HCT116 (cell line): ENCODE measurements at regions not wholly inside any gene's neighbourhood (a gene's known extent, or its start where the extent isn't known, plus 50 kb on each side); places are given as distances from the start of the nearest gene placed in this dataset.

ENCODE experiments used
- ATAC-seq: fragments of 200-7000 bp; cut with Tn5 transposase; 2 replicates; pipeline ENCODE4 v1.9.1; 2020; ENCODE audit warnings: mild to moderate bottlenecking, moderate library complexity
- BruUV-seq: library from RNA; stranded (reverse); fragments of 400-500 nt; replicated peaks from 2 replicates; lab custom pipeline; 2021; lab: Mats Ljungman, UMichigan
- CTCF ChIA-PET: fragments of 300-600 bp; sonication (Branson Sonifier 250); formaldehyde crosslinking; loops from one replicate; lab custom pipeline; 2021; ENCODE audit warnings: antibody characterized with exemption; lab: Charles Lee
- POLR2A ChIA-PET: fragments of 300-600, 350-600 bp; sonication (Branson Sonifier 250); formaldehyde crosslinking; loops from one replicate; lab custom pipeline; 2021; ENCODE audit warnings: antibody characterized with exemption; lab: Charles Lee
- RAD21 ChIA-PET, 2 experiments: fragments of 300-600 bp; sonication (Branson Sonifier 250); formaldehyde crosslinking; loops; one replicate each; lab custom pipeline; 2023; ENCODE audit warnings: low total read pairs in 2 of 2; ENCODE audit not compliant: uncharacterized antibody in 2 of 2, unreplicated experiment in 2 of 2, low non-redundant PET in 1 of 2; lab: Charles Lee
- DNase-seq: peaks from one replicate; pipeline ENCODE4 v3.0.0-alpha.2; 2010; ENCODE audit warnings: low read depth, low spot score
- H2AFZ ChIP-seq: fragments of 200-600 bp; shearing (Covaris generic), sonication (generic); 2 replicates; pipeline ENCODE4 v1.6.1; 2017; ENCODE audit warnings: low read depth, mixed run types, mixed read lengths, antibody characterized with exemption, low read length; ENCODE audit not compliant: poor library complexity, severe bottlenecking
- H3K27ac ChIP-seq: 2 replicates; pipeline ENCODE4 v1.5.1; 2012; ENCODE audit warnings: low read depth, low read length
- H3K27me3 ChIP-seq: fragments of 200-600 bp; sonication (generic); 2 replicates; pipeline ENCODE4 v1.6.1; 2016; ENCODE audit warnings: mixed run types, low read length, mixed read lengths; ENCODE audit not compliant: insufficient read depth
- H3K36me3 ChIP-seq, 2 experiments: fragments of 200-500 bp in 1 of 2; fragments of 200-600 bp in 1 of 2; sonication (Bioruptor generic) in 1 of 2; sonication (generic) in 1 of 2; 2 replicates each; pipeline versions ENCODE4 v1.5.1 to v1.6.1; 2014 to 2016; ENCODE audit warnings: low read length in 2 of 2, inconsistent platforms in 1 of 2, mixed read lengths in 1 of 2, mixed run types in 1 of 2; ENCODE audit not compliant: insufficient read depth in 2 of 2, control insufficient read depth in 1 of 2
- H3K4me1 ChIP-seq, 2 experiments: fragments of 200-600 bp in 1 of 2; sonication (generic) in 1 of 2; 2 replicates each; pipeline versions ENCODE4 v1.5.1 to v1.6.1; 2012 to 2017; ENCODE audit warnings: low read length in 2 of 2, inconsistent platforms in 1 of 2, mild to moderate bottlenecking in 1 of 2, mixed read lengths in 1 of 2, mixed run types in 1 of 2, moderate library complexity in 1 of 2; ENCODE audit not compliant: insufficient read depth in 2 of 2, control insufficient read depth in 1 of 2
- H3K4me2 ChIP-seq: fragments of 200-600 bp; sonication (generic); 2 replicates; pipeline ENCODE4 v1.6.1; 2017; ENCODE audit warnings: mixed run types, low read length, mixed read lengths
- H3K4me3 ChIP-seq, 2 experiments: fragments of 200-600 bp in 1 of 2; sonication (generic) in 1 of 2; replicated peaks in 1 of 2; 2 replicates each; pipeline ENCODE4 v1.5.1; 2011 to 2016; ENCODE audit warnings: low read length in 2 of 2, control low read depth in 1 of 2, low read depth in 1 of 2, mild to moderate bottlenecking in 1 of 2, mixed read lengths in 1 of 2, mixed run types in 1 of 2
- H3K79me2 ChIP-seq: fragments of 200-600 bp; sonication (generic); 2 replicates; pipeline ENCODE4 v1.6.1; 2017; ENCODE audit warnings: mild to moderate bottlenecking, mixed run types, low read length, moderate library complexity, mixed read lengths; ENCODE audit not compliant: insufficient read depth
- H3K9ac ChIP-seq: fragments of 200-600 bp; sonication (generic); 2 replicates; pipeline ENCODE4 v1.6.1; 2016; ENCODE audit warnings: low read length, mixed read lengths
- H3K9me2 ChIP-seq: fragments of 200-600 bp; sonication (generic), shearing (Covaris generic); 2 replicates; pipeline ENCODE4 v1.6.1; 2017; ENCODE audit warnings: mixed run types, mild to moderate bottlenecking, moderate library complexity; ENCODE audit not compliant: insufficient read depth
- H3K9me3 ChIP-seq, 2 experiments: fragments of 200-500 bp in 1 of 2; fragments of 200-600 bp in 1 of 2; sonication (Bioruptor generic) in 1 of 2; sonication (generic) in 1 of 2; 2 replicates each; pipeline ENCODE4 v1.6.1; 2014 to 2017; ENCODE audit warnings: low read length in 2 of 2, mixed read lengths in 2 of 2, inconsistent platforms in 1 of 2, low read depth in 1 of 2, mild to moderate bottlenecking in 1 of 2, mixed run types in 1 of 2, moderate library complexity in 1 of 2; ENCODE audit not compliant: control insufficient read depth in 1 of 2, insufficient read depth in 1 of 2
- H4K20me1 ChIP-seq: fragments of 200-600 bp; sonication (generic), shearing (Covaris generic); 2 replicates; pipeline ENCODE4 v1.6.1; 2017; ENCODE audit warnings: mixed run types, mild to moderate bottlenecking, moderate library complexity; ENCODE audit not compliant: insufficient read depth
- CBX3 ChIP-seq: IDR thresholded peaks from 2 replicates; pipeline ENCODE4 v1.6.1; 2012; ENCODE audit warnings: low read depth
- CEBPB ChIP-seq: IDR thresholded peaks from 2 replicates; pipeline ENCODE4 v1.6.1; 2012; ENCODE audit warnings: low read depth
- CTCF ChIP-seq, 3 experiments: fragments of 200-600 bp in 1 of 3; sonication (generic) in 1 of 3; IDR thresholded peaks in 2 of 3; conservative IDR thresholded peaks in 1 of 3; 2 replicates each; pipeline ENCODE4 v1.5.1; 2012 to 2017; ENCODE audit warnings: low read depth in 2 of 3, low read length in 2 of 3, antibody characterized with exemption in 1 of 3, borderline replicate concordance in 1 of 3, control low read depth in 1 of 3, mild to moderate bottlenecking in 1 of 3, mixed read lengths in 1 of 3, mixed run types in 1 of 3, moderate library complexity in 1 of 3; ENCODE audit not compliant: insufficient read depth in 1 of 3
- ELF1 ChIP-seq: IDR thresholded peaks from 2 replicates; pipeline ENCODE4 v1.6.1; 2012; ENCODE audit warnings: low read depth, borderline replicate concordance
- EZH2phosphoT487 ChIP-seq: fragments of 200-600 bp; IDR thresholded peaks from 2 replicates; pipeline ENCODE4 v1.6.1; 2018; ENCODE audit warnings: antibody characterized with exemption, borderline replicate concordance
- FOSL1 ChIP-seq: IDR thresholded peaks from 2 replicates; pipeline ENCODE4 v1.6.1; 2012; ENCODE audit warnings: low read depth
- JUND ChIP-seq: IDR thresholded peaks from 2 replicates; pipeline ENCODE4 v1.6.1; 2012
- MAX ChIP-seq: IDR thresholded peaks from 2 replicates; pipeline ENCODE4 v1.6.1; 2012
- POLR2A ChIP-seq: IDR thresholded peaks from 2 replicates; pipeline ENCODE4 v1.7.0; 2011; ENCODE audit warnings: borderline replicate concordance; ENCODE audit not compliant: insufficient read depth, insufficient read length; ENCODE audit errors: extremely low read depth
- POLR2AphosphoS5 ChIP-seq: IDR thresholded peaks from 2 replicates; pipeline ENCODE4 v1.6.1; 2011; ENCODE audit warnings: mild to moderate bottlenecking, low read depth, low read length, moderate library complexity
- RAD21 ChIP-seq: IDR thresholded peaks from 2 replicates; pipeline ENCODE4 v1.6.1; 2012; ENCODE audit warnings: low read depth, mild to moderate bottlenecking
- REST ChIP-seq: IDR thresholded peaks from 2 replicates; pipeline ENCODE4 v1.6.1; 2012; ENCODE audit warnings: low read depth
- SIN3A ChIP-seq: IDR thresholded peaks from 2 replicates; pipeline ENCODE4 v1.6.1; 2012; ENCODE audit warnings: low read depth
- SP1 ChIP-seq: IDR thresholded peaks from 2 replicates; pipeline ENCODE4 v1.6.1; 2012; ENCODE audit warnings: low read depth
- SRF ChIP-seq: IDR thresholded peaks from 2 replicates; pipeline ENCODE4 v1.6.1; 2012; ENCODE audit warnings: low read depth
- TCF7L2 ChIP-seq: IDR thresholded peaks from 2 replicates; pipeline ENCODE4 v1.7.0; 2011; ENCODE audit warnings: borderline replicate concordance, inconsistent platforms; ENCODE audit not compliant: insufficient read depth, insufficient read length; ENCODE audit errors: extremely low read depth
- YY1 ChIP-seq: IDR thresholded peaks from 2 replicates; pipeline ENCODE4 v1.6.1; 2011; ENCODE audit warnings: low read length, low read depth, moderate library complexity, mild to moderate bottlenecking; ENCODE audit not compliant: insufficient replicate concordance; ENCODE audit errors: extremely low read depth
- ZBTB33 ChIP-seq: IDR thresholded peaks from 2 replicates; pipeline ENCODE4 v1.6.1; 2011; ENCODE audit warnings: mild to moderate bottlenecking, low read length, moderate library complexity; ENCODE audit not compliant: insufficient replicate concordance; ENCODE audit errors: extremely low read depth
- ZFX ChIP-seq: fragments of 450-650 bp; IDR thresholded peaks from 2 replicates; pipeline ENCODE4 v1.6.1; 2017
- intact Hi-C: fragments of 100-400 bp; cut with micrococcal nuclease; formaldehyde crosslinking; loops from 2 replicates; pipeline ENCODE4 v1.10.0; 2022

- no peak overlapping the region for H3K4me2 ChIP-seq
- H4K20me1 ChIP-seq = no peaks in the 10 kb centered on the region
- H3K9me2 ChIP-seq = no peaks in the 10 kb centered on the region
- H3K36me3 ChIP-seq = no peaks in the 10 kb centered on the region
- H3K27ac ChIP-seq = no peak overlapping the region
- RAD21 ChIA-PET = no interaction called here
- no peaks in the 10 kb centered on the region for H3K27me3 ChIP-seq
- H3K4me3 ChIP-seq = no peak overlapping the region
- BruUV-seq = no TSS peak
- POLR2A ChIA-PET = no interaction called here
- TF ChIP-seq ZBTB33 (no peak), ELF1 (no peak), REST (no peak), EZH2phosphoT487 (no peak), POLR2AphosphoS5 (no peak), RAD21 (no peak), JUND (no peak), SP1 (no peak), POLR2A (no peak), FOSL1 (no peak), SIN3A (no peak), SRF (no peak), CTCF (IDR thresholded peaks at IDR 0.05 in 2 of 3, conservative IDR thresholded peaks at IDR 0.05 in 1 of 3; ENCODE audit: borderline replicate concordance in 1 of 3, insufficient read depth in 1 of 3, low read depth in 2 of 3, low read length in 2 of 3) (no peak), CEBPB (no peak), TCF7L2 (no peak), ZFX (no peak), CBX3 (no peak), MAX (no peak), YY1 (no peak)
- CTCF ChIA-PET = no interaction called here
- H2AFZ ChIP-seq = no peak overlapping the region
- DNase-seq = no peak
- intact Hi-C loops = no loop called here
- no peaks in the 10 kb centered on the region for H3K9me3 ChIP-seq
- H3K4me1 ChIP-seq = no peaks in the 10 kb centered on the region
- no peak for ATAC-seq
- H3K79me2 ChIP-seq = no peaks in the 10 kb centered on the region
- H3K9ac ChIP-seq = no peak overlapping the region
Measured at GRCh38 chr12:89928467-89928866, 219.8 kb upstream of the ATP2B1 start.
